ENCODE measurements at regions not wholly inside any gene's neighbourhood (a gene's known extent, or its start where the extent isn't known, plus 50 kb on each side); places are given as distances from the start of the nearest gene placed in this dataset.

DNA sequence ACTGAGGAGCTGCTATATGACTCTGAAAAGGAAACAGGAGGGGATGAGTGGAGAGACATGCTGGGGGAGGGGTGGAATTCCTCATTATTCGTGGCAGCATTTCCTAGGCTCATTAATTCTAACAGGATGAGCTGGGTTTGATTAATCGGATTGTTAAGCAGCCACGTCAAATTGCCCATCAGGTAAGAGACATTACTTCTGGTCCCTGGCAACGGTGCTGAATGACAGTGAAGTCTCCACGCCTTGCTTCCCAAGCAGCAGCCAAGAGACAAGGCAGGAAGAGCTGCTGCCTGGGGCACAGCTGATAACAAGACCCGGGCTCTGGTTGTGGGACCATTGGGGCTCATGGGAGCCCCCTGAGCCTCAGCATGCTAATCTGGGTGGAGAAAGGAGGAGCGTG is 86.6 kb downstream of the MARCHF4 start:
- no peak for TF ChIP-seq CTCF (conservative IDR thresholded peaks at IDR 0.05 in 1 of 2, IDR thresholded peaks at IDR 0.05 in 1 of 2; ENCODE audit: extremely low read depth in 1 of 2, insufficient read depth in 1 of 2, low read depth in 1 of 2, low read length in 2 of 2)
- no peak for TF ChIP-seq EZH2 (IDR thresholded peaks at IDR 0.05; ENCODE audit: borderline replicate concordance, low read length)

Data from mammary epithelial cell (primary cell).